ENCODE measurements at regions not wholly inside any gene's neighbourhood (a gene's known extent, or its start where the extent isn't known, plus 50 kb on each side); places are given as distances from the start of the nearest gene placed in this dataset.

GRCh38 chr12:90280564-90281058 is 572.0 kb upstream of the ATP2B1 start:
- Histone ChIP-seq H3K4me3 (ENCODE audit: low read length) (no peak overlapping the region), H3K27ac (ENCODE audit: low read length) (no peak overlapping the region), H3K4me1 (ENCODE audit: insufficient read depth, low read length) (no peaks in the 10 kb centered on the region), H3K9ac (ENCODE audit: low read depth, low read length) (no peak overlapping the region), H3K27me3 (ENCODE audit: insufficient read depth, low read length) (no peaks in the 10 kb centered on the region), H3K36me3 (ENCODE audit: insufficient read depth, low read depth, low read length) (no peaks in the 10 kb centered on the region), H3K9me3 (ENCODE audit: insufficient read depth, low read depth, low read length) (peaks cover 38% of the 10 kb centered on the region)

GRCh38 chr12:90280033-90280432 is 571.4 kb upstream of the ATP2B1 start:
- H3K27ac ChIP-seq (ENCODE audit: low read length), result no peak overlapping the region
- H3K4me1 ChIP-seq (ENCODE audit: insufficient read depth, low read length), result no peaks in the 10 kb centered on the region
- H3K27me3 ChIP-seq (ENCODE audit: insufficient read depth, low read length), result no peaks in the 10 kb centered on the region
- no peaks in the 10 kb centered on the region for H3K36me3 ChIP-seq (ENCODE audit: insufficient read depth, low read depth, low read length)
- no peak overlapping the region for H3K4me3 ChIP-seq (ENCODE audit: low read length)
- H3K9me3 ChIP-seq (ENCODE audit: insufficient read depth, low read depth, low read length), result peaks cover 38% of the 10 kb centered on the region
- H3K9ac ChIP-seq (ENCODE audit: low read depth, low read length), result no peak overlapping the region

GRCh38 chr12:90275088-90275487 is 566.5 kb upstream of the ATP2B1 start:
- no peaks in the 10 kb centered on the region for H3K36me3 ChIP-seq (ENCODE audit: insufficient read depth, low read depth, low read length)
- no peaks in the 10 kb centered on the region for H3K4me1 ChIP-seq (ENCODE audit: insufficient read depth, low read length)
- peaks cover 6% of the 10 kb centered on the region for H3K9me3 ChIP-seq (ENCODE audit: insufficient read depth, low read depth, low read length)
- no peak overlapping the region for H3K9ac ChIP-seq (ENCODE audit: low read depth, low read length)
- no peak overlapping the region for H3K4me3 ChIP-seq (ENCODE audit: low read length)
- H3K27me3 ChIP-seq (ENCODE audit: insufficient read depth, low read length), result no peaks in the 10 kb centered on the region
- H3K27ac ChIP-seq (ENCODE audit: low read length), result no peak overlapping the region

- H3K27me3 ChIP-seq (ENCODE audit: insufficient read depth, low read length), result no peaks in the 10 kb centered on the region
- no peaks in the 10 kb centered on the region for H3K4me1 ChIP-seq (ENCODE audit: insufficient read depth, low read length)
- no peak overlapping the region for H3K9ac ChIP-seq (ENCODE audit: low read depth, low read length)
- H3K9me3 ChIP-seq (ENCODE audit: insufficient read depth, low read depth, low read length), result no peaks in the 10 kb centered on the region; the same call in 1 of the 2 replicates
- no peak overlapping the region for H3K4me3 ChIP-seq (ENCODE audit: low read length)
- H3K27ac ChIP-seq (ENCODE audit: low read length), result no peak overlapping the region
- no peaks in the 10 kb centered on the region for H3K36me3 ChIP-seq (ENCODE audit: insufficient read depth, low read depth, low read length)
Observed at GRCh38 chr12:90274407-90274806, 565.8 kb upstream of the ATP2B1 start.

- no peak overlapping the region for H3K27ac ChIP-seq (ENCODE audit: low read length)
- H3K27me3 ChIP-seq (ENCODE audit: insufficient read depth, low read length), result no peaks in the 10 kb centered on the region
- H3K9me3 ChIP-seq (ENCODE audit: insufficient read depth, low read depth, low read length), result no peaks in the 10 kb centered on the region
- no peak overlapping the region for H3K9ac ChIP-seq (ENCODE audit: low read depth, low read length)
- H3K36me3 ChIP-seq (ENCODE audit: insufficient read depth, low read depth, low read length), result no peaks in the 10 kb centered on the region
- no peak overlapping the region for H3K4me3 ChIP-seq (ENCODE audit: low read length)
- H3K4me1 ChIP-seq (ENCODE audit: insufficient read depth, low read length), result no peaks in the 10 kb centered on the region
Observed at GRCh38 chr12:90268574-90268973, 559.9 kb upstream of the ATP2B1 start.

- H3K27me3 ChIP-seq (ENCODE audit: insufficient read depth, low read length), result no peaks in the 10 kb centered on the region
- H3K27ac ChIP-seq (ENCODE audit: low read length), result no peak overlapping the region
- H3K9ac ChIP-seq (ENCODE audit: low read depth, low read length), result no peak overlapping the region
- no peaks in the 10 kb centered on the region for H3K9me3 ChIP-seq (ENCODE audit: insufficient read depth, low read depth, low read length)
- no peaks in the 10 kb centered on the region for H3K36me3 ChIP-seq (ENCODE audit: insufficient read depth, low read depth, low read length)
- H3K4me3 ChIP-seq (ENCODE audit: low read length), result no peak overlapping the region
- no peaks in the 10 kb centered on the region for H3K4me1 ChIP-seq (ENCODE audit: insufficient read depth, low read length)
Observed at GRCh38 chr12:90262251-90262650, 553.6 kb upstream of the ATP2B1 start.

- no peak overlapping the region for H3K4me3 ChIP-seq (ENCODE audit: low read length)
- no peaks in the 10 kb centered on the region for H3K27me3 ChIP-seq (ENCODE audit: insufficient read depth, low read length)
- H3K27ac ChIP-seq (ENCODE audit: low read length), result no peak overlapping the region
- H3K36me3 ChIP-seq (ENCODE audit: insufficient read depth, low read depth, low read length), result no peaks in the 10 kb centered on the region
- H3K9me3 ChIP-seq (ENCODE audit: insufficient read depth, low read depth, low read length), result no peaks in the 10 kb centered on the region
- H3K4me1 ChIP-seq (ENCODE audit: insufficient read depth, low read length), result no peaks in the 10 kb centered on the region
- no peak overlapping the region for H3K9ac ChIP-seq (ENCODE audit: low read depth, low read length)
Observed at GRCh38 chr12:90261283-90261682, 552.6 kb upstream of the ATP2B1 start.

GRCh38 chr12:90260136-90260535 is 551.5 kb upstream of the ATP2B1 start:
- Histone ChIP-seq H3K4me3 (ENCODE audit: low read length) (no peak overlapping the region), H3K9ac (ENCODE audit: low read depth, low read length) (no peak overlapping the region), H3K9me3 (ENCODE audit: insufficient read depth, low read depth, low read length) (no peaks in the 10 kb centered on the region), H3K36me3 (ENCODE audit: insufficient read depth, low read depth, low read length) (no peaks in the 10 kb centered on the region), H3K4me1 (ENCODE audit: insufficient read depth, low read length) (no peaks in the 10 kb centered on the region), H3K27me3 (ENCODE audit: insufficient read depth, low read length) (no peaks in the 10 kb centered on the region), H3K27ac (ENCODE audit: low read length) (no peak overlapping the region)

- no peaks in the 10 kb centered on the region for H3K36me3 ChIP-seq (ENCODE audit: insufficient read depth, low read depth, low read length)
Observed at GRCh38 chr12:90257927-90258624, 549.4 kb upstream of the ATP2B1 start.

GRCh38 chr12:90254796-90255195 is 546.2 kb upstream of the ATP2B1 start:
- no peaks in the 10 kb centered on the region for H3K27me3 ChIP-seq (ENCODE audit: insufficient read depth, low read length)
- no peak overlapping the region for H3K9ac ChIP-seq (ENCODE audit: low read depth, low read length)
- H3K27ac ChIP-seq (ENCODE audit: low read length), result no peak overlapping the region
- H3K9me3 ChIP-seq (ENCODE audit: insufficient read depth, low read depth, low read length), result no peaks in the 10 kb centered on the region
- no peaks in the 10 kb centered on the region for H3K4me1 ChIP-seq (ENCODE audit: insufficient read depth, low read length)
- H3K4me3 ChIP-seq (ENCODE audit: low read length), result no peak overlapping the region
- no peaks in the 10 kb centered on the region for H3K36me3 ChIP-seq (ENCODE audit: insufficient read depth, low read depth, low read length)

More at GRCh38 chr12:90257927-90258624, 549.4 kb upstream of the ATP2B1 start:
- Histone ChIP-seq H3K27ac (ENCODE audit: low read length) (no peak overlapping the region), H3K27me3 (ENCODE audit: insufficient read depth, low read length) (no peaks in the 10 kb centered on the region), H3K9me3 (ENCODE audit: insufficient read depth, low read depth, low read length) (no peaks in the 10 kb centered on the region), H3K4me3 (ENCODE audit: low read length) (no peak overlapping the region), H3K9ac (ENCODE audit: low read depth, low read length) (no peak overlapping the region), H3K4me1 (ENCODE audit: insufficient read depth, low read length) (no peaks in the 10 kb centered on the region)

- Histone ChIP-seq H3K4me3 (ENCODE audit: low read length) (no peak overlapping the region), H3K4me1 (ENCODE audit: insufficient read depth, low read length) (no peaks in the 10 kb centered on the region), H3K27ac (ENCODE audit: low read length) (no peak overlapping the region), H3K27me3 (ENCODE audit: insufficient read depth, low read length) (no peaks in the 10 kb centered on the region), H3K36me3 (ENCODE audit: insufficient read depth, low read depth, low read length) (no peaks in the 10 kb centered on the region), H3K9ac (ENCODE audit: low read depth, low read length) (no peak overlapping the region), H3K9me3 (ENCODE audit: insufficient read depth, low read depth, low read length) (no peaks in the 10 kb centered on the region)
Observed at GRCh38 chr12:90253674-90254181, 545.1 kb upstream of the ATP2B1 start.

GRCh38 chr12:90253136-90253535 is 544.5 kb upstream of the ATP2B1 start:
- no peaks in the 10 kb centered on the region for H3K4me1 ChIP-seq (ENCODE audit: insufficient read depth, low read length)
- no peaks in the 10 kb centered on the region for H3K36me3 ChIP-seq (ENCODE audit: insufficient read depth, low read depth, low read length)
- H3K27me3 ChIP-seq (ENCODE audit: insufficient read depth, low read length), result no peaks in the 10 kb centered on the region
- no peak overlapping the region for H3K27ac ChIP-seq (ENCODE audit: low read length)
- H3K4me3 ChIP-seq (ENCODE audit: low read length), result no peak overlapping the region
- H3K9me3 ChIP-seq (ENCODE audit: insufficient read depth, low read depth, low read length), result no peaks in the 10 kb centered on the region
- no peak overlapping the region for H3K9ac ChIP-seq (ENCODE audit: low read depth, low read length)
